ENCODE measurements at regions not wholly inside any gene's neighbourhood (a gene's known extent, or its start where the extent isn't known, plus 50 kb on each side); places are given as distances from the start of the nearest gene placed in this dataset.

GRCh38 chr15:47212222-47213010 is 504.9 kb upstream of the SEMA6D start:
- DNase-seq (ENCODE audit: low spot score), result no peak

GRCh38 chr15:47213883-47214282 is 503.4 kb upstream of the SEMA6D start:
- no peak for DNase-seq (ENCODE audit: low spot score)

DNA sequence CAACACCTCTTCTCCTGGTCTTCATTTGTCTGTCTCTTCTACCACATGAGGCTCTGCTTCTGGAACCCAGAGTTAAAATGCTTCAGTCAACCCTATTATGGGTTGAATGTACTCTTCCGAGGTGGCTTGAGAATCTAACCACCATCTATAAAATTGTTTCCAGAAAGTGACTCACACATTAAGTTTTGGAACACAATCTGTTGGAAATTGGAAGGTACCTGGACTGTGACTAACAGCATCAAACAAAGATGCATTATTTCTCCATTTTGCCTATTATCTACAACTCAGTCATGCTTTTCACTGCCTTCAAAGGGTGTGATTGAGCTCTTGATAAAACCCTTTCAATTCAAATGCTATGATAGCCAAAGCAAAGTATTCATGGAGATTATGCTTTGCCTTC is 499.0 kb upstream of the SEMA6D start:
- no peak for DNase-seq (ENCODE audit: low spot score)

DNA sequence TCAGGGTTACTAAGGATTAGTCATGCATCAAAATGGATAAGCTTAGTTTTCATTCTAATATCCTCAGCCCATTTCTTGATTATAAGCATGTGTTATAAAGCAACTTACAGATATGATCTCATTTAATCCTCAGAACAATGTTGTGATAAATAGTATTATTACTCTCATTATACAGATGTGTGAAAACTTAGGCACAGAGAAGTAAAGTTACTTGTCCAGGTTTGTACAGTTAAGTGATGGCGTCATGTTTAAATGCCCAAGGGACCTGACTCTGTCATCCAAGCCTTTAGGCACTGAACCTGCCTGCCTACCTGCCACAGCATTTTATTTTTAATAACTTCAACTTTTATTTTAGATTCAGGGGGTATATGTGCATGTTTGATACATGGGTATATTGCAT is 472.9 kb upstream of the SEMA6D start:
- no peak for DNase-seq (ENCODE audit: low spot score)

DNA sequence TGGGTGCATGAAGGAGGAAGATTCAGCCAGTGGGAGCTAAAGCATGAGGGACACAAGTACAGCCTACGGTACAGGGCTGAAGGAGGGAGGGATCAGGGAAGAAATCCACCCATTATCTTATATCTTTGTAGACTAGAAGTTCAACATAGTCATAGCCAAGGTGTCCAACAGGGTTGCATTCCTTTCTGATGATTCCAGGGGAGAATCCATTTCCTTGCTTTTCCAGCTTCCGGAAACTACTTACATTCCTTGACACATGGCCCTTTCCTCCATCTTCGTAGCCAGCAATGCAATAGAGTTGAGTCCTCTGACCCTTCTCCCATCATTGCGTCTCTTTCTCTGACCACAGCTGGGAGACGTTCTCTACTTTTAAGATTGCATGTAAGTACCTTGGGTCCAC is 471.0 kb upstream of the SEMA6D start:
- DNase-seq (ENCODE audit: low spot score), result no peak

DNA sequence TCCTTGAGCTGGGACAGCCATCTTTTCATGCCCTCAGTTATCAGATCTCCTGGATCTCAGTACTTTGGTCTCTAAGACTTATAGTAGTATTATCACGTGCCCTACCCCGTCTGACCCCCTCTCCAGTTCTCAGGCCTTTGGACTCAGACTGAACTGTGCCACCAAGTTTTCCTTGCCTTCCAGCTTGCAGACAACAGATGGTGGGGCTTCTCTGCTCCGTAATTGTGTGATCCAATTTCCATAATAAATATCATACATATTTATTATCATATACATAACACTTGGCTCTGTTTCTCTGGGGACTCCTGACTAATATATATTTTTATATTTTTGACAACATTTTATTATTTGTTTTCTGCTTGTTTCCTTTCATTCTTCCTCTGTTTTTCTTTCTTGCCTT is 458.8 kb upstream of the SEMA6D start:
- no peak for DNase-seq (ENCODE audit: low spot score)

DNA sequence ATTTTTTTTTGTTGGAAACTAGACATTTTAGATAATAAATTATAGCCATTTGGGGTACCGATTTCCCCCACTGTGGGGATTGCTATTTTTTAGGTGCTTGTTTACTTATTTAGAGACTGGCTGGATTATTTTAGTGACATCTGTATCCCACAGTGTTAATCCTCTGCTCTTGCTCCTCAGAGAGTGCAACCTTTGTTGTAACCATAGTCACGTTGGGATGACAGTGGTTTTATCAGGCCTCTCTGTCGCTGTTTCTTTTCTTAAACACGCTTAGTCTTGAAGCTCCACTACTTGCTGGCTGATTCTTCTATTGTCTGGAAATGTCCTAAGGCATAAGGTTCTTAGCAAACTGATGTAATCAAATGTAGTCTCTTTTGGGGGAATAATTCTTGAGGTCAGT is 451.6 kb upstream of the SEMA6D start:
- DNase-seq (ENCODE audit: low spot score), result no peak

GRCh38 chr15:47266566-47266965 is 450.7 kb upstream of the SEMA6D start:
- DNase-seq (ENCODE audit: low spot score), result no peak

GRCh38 chr15:47273864-47274263 is 443.4 kb upstream of the SEMA6D start:
- no peak for DNase-seq (ENCODE audit: low spot score)

DNA sequence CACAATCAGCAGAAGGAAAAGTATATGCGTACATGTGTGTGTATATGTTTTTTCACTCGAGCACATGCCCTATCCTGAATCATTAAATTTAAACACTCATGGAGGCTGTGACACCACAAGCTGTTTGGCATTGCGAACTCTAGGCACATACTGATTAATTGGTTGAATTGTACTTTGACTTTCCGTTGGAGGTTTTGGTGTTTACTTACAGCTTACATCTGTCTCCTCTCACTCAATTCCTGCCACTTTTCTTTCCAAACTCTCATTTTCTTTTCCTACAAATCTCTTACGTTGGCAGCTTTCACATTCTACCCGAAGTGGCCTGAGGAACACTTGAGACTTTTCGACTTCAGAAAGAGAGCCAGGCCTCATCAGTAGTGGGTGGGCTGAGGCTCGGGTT is 434.1 kb upstream of the SEMA6D start:
- no peak for DNase-seq (ENCODE audit: low spot score)

DNA sequence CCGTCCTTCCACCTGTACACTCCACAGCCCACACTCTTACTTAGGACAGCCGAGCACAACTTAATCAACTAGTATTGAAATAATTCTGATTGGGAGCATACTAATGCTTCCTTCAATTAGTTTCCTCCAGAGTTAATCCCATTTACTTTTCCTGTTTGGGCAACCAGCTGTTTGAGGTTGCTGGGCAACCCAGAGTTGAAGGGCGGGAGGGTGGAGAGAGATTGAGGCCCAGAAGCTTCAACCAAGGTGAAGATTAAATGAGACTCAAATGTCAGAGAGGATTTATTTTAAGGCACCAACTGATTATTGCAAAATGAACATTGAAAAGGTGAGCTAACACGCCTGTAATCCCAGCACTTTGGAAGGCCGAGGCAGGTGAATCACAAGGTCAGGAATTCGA is 428.5 kb upstream of the SEMA6D start:
- no peak for DNase-seq (ENCODE audit: low spot score)

GRCh38 chr15:47289656-47290055 is 427.6 kb upstream of the SEMA6D start:
- DNase-seq (ENCODE audit: low spot score), result no peak

DNA sequence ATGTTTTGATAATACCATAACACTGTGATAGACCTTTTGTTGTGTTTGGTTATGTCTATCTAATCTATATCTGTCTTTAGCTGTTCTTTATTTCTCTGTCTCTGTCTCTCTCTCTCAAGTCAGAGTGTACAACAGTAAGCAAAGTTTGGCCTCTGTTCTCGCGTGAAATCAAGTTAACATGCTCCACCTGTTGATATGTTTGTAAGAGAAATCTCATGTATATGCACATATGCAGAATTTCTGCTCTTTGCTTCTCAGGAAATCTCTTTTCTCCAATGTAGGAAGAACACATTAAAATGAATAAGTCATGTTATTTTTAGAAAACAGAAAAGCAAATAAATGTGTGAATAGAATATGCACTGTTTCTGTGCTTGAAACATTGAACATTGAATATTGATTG is 425.5 kb upstream of the SEMA6D start:
- DNase-seq (ENCODE audit: low spot score), result no peak

DNA sequence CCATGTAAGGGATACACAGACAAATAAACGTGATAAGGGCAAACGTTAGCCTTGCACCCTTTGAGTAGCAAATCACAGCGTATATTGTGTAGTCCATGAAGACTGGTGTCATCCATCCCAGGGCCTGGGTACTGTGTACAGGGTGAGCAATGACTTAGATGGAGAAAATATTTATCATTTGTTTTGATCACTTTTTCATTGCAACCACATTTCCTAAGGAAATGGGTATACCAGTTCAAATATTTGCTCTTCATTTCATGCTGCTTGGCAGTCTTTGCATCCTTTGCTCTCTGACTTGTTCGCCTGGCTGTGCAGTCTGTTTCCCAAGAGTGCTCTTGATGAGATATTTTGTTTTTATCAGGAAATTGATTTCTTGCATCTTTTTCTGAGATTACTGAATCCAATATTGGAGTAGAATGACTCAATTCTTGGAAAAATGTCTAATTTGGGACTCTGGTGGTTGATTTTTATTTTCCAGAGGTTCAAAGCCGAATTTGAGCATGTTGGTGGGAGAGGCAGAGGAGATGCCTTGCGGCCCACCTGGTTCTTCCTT is 424.6 kb upstream of the SEMA6D start:
- no peak for DNase-seq (ENCODE audit: low spot score)

GRCh38 chr15:47293466-47294162 is 423.7 kb upstream of the SEMA6D start:
- DNase-seq (ENCODE audit: low spot score), result peak; percentile 65

DNA sequence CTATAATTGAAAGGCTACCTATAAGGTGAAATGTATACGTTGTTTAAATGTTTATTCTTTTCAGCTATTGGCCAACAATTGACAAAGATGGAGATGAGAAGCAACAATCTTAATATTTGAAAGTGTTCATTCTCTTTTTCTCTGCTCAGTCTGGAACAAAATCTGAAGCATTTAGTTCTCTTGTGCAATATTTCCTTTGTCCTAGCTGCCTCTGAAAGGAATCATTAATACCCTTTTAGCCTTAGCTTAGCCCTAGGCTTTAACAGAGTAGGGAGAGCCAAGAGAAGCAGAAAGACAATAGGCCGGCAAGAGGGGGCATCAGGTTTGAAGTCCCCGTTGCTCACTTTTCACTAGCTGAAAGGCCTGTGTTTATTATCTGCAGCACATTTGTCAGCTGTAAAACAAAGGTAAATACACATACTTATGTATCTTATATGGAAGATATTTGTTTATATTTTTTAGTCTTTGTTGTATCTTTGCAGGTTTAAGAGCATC is 422.5 kb upstream of the SEMA6D start:
- no peak for DNase-seq (ENCODE audit: low spot score)

DNA sequence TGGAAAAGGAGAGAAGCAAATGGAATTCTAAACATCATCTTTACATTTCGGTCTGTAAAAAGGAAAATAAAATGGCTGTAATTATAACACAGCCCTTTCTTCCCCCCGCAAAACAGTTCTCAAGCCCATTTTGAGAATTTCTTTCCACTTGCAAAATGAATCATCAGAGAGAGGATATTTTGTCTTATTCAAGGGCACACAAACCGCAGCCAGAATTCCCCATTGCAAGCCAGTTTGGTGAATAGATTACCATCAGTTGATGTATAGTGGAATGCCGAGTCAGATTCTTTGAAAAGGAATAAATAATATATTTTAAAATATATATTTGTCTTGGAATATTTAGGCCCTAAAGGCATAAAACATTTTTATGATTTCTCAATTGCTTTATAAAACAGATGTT is 420.4 kb upstream of the SEMA6D start:
- no peak for DNase-seq (ENCODE audit: low spot score)

DNA sequence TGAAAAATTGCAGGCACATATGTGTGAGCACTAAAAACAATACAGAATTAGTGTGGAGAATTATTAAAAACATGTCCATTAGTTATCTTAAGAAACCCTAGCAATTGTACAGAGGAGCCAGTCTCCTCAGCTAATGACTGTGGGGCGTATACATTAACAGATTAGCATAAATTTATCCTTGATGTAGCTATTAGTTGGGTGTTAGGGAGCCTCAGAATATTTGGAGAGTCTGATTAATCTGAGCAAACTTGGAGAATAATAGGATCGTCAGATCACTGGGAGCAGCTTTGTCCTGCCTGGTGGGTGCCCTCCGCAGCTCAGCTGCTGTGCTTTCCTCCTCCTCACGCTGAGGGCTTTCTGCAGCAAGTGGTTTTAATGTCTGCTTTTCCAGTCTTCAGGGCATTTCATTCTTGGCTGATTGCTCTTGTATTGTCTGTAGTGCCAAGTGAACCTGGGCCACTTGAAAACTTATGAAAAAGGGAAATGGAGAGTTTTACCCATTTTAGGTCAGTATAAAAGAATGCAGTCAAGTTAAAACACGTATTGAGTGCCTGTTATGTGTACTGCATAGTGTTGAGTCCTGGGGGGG is 417.4 kb upstream of the SEMA6D start:
- no peak for DNase-seq (ENCODE audit: low spot score)

DNA sequence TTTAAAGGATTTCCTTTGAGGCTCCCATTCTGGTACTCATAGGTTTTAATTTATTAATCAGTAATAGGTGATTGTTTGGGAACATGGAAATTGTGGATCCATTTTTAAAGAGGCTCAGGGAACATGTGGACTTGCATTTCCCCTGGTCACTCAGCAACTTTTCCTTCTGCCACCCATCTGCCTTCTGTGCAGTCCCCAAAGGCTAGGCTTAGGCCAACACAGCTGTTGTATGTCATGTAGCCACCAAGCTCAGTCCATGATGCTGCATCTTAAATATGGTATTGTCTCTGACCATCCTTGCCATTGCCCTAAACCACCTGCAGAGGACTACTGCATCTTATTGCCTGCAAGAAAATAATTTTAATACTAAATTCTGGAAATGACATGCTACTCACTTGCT is 416.7 kb upstream of the SEMA6D start:
- no peak for DNase-seq (ENCODE audit: low spot score)

- DNase-seq (ENCODE audit: low spot score), result no peak
Observed at GRCh38 chr15:47301481-47301880, 415.8 kb upstream of the SEMA6D start.

GRCh38 chr15:47304656-47305055 is 412.6 kb upstream of the SEMA6D start:
- no peak for DNase-seq (ENCODE audit: low spot score)

DNA sequence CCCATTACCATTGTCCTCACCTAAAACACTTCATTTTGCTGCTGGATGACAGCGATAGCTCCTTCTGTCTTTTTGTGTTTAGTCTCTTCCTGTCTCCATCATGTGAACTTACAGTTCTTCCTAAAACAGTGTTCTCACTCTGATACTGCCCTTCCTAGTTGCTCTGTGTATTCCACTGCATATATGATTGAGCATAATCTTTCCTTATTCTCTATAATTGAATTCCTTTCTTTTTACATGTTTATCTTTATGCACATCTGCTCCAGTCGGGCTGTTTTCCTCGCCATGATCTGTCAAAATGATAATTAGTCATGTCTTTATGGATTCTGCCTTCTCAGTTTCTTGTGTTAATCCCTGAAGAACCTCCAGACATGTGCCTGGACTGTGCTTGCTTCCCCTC is 405.1 kb upstream of the SEMA6D start:
- no peak for DNase-seq (ENCODE audit: low spot score)

Measured in AG08396 (cell line).